ENCODE measurements at regions not wholly inside any gene's neighbourhood (a gene's known extent, or its start where the extent isn't known, plus 50 kb on each side); places are given as distances from the start of the nearest gene placed in this dataset.

- Histone ChIP-seq H3K4me1 (ENCODE audit: insufficient read depth, low read length) (no peaks in the 10 kb centered on the region), H3K9ac (ENCODE audit: low read depth, low read length) (no peak overlapping the region), H4K20me1 (ENCODE audit: insufficient read depth, low read length) (no peaks in the 10 kb centered on the region), H3K36me3 (ENCODE audit: insufficient read depth, low read length) (no peaks in the 10 kb centered on the region), H3K4me2 (ENCODE audit: insufficient read depth, low read length) (no peak overlapping the region), H3K9me3 (ENCODE audit: insufficient read depth, low read length, severe bottlenecking) (no peaks in the 10 kb centered on the region), H3K27ac (ENCODE audit: low read length) (no peak overlapping the region), H2AFZ (ENCODE audit: low read depth, low read length) (no peak overlapping the region), H3K4me3 (ENCODE audit: low read depth in 1 of 2, low read length in 2 of 2) (no peak overlapping the region), H3K27me3 (ENCODE audit: insufficient read depth, low read length, poor library complexity) (peaks cover 11% of the 10 kb centered on the region), H3K79me2 (ENCODE audit: insufficient read depth, low read length) (no peaks in the 10 kb centered on the region)
- ATAC-seq (ENCODE audit: insufficient read depth, low read depth) (no peak), DNase-seq (no peak)
- TF ChIP-seq CTCF (IDR thresholded peaks at IDR 0.05; ENCODE audit: borderline replicate concordance, extremely low read depth, low read length, poor library complexity, severe bottlenecking): no peak
- TF ChIP-seq EZH2 (IDR thresholded peaks at IDR 0.05; ENCODE audit: borderline replicate concordance, low read depth, low read length, severe bottlenecking): no peak
Measured at GRCh38 chr2:6667326-6667725, 198.4 kb downstream of the CMPK2 start.

GRCh38 chr2:6671913-6672312 is 193.8 kb downstream of the CMPK2 start:
- H3K9ac ChIP-seq (ENCODE audit: low read depth, low read length): no peak overlapping the region
- no peaks in the 10 kb centered on the region for H3K36me3 ChIP-seq (ENCODE audit: insufficient read depth, low read length)
- H3K27me3 ChIP-seq (ENCODE audit: insufficient read depth, low read length, poor library complexity): peaks cover 5% of the 10 kb centered on the region
- no peak for DNase-seq
- no peaks in the 10 kb centered on the region for H4K20me1 ChIP-seq (ENCODE audit: insufficient read depth, low read length)
- no peak for ATAC-seq (ENCODE audit: insufficient read depth, low read depth)
- H3K27ac ChIP-seq (ENCODE audit: low read length): no peak overlapping the region
- no peaks in the 10 kb centered on the region for H3K79me2 ChIP-seq (ENCODE audit: insufficient read depth, low read length)
- H3K4me3 ChIP-seq (ENCODE audit: low read depth in 1 of 2, low read length in 2 of 2): no peak overlapping the region
- H3K4me2 ChIP-seq (ENCODE audit: insufficient read depth, low read length): no peak overlapping the region
- TF ChIP-seq CTCF (IDR thresholded peaks at IDR 0.05; ENCODE audit: borderline replicate concordance, extremely low read depth, low read length, poor library complexity, severe bottlenecking): no peak
- no peak for TF ChIP-seq EZH2 (IDR thresholded peaks at IDR 0.05; ENCODE audit: borderline replicate concordance, low read depth, low read length, severe bottlenecking)
- no peak overlapping the region for H2AFZ ChIP-seq (ENCODE audit: low read depth, low read length)
- H3K4me1 ChIP-seq (ENCODE audit: insufficient read depth, low read length): no peaks in the 10 kb centered on the region
- H3K9me3 ChIP-seq (ENCODE audit: insufficient read depth, low read length, severe bottlenecking): no peaks in the 10 kb centered on the region

GRCh38 chr2:6674381-6674780 is 191.3 kb downstream of the CMPK2 start:
- H3K36me3 ChIP-seq (ENCODE audit: insufficient read depth, low read length): no peaks in the 10 kb centered on the region
- no peak overlapping the region for H3K27ac ChIP-seq (ENCODE audit: low read length)
- H3K9me3 ChIP-seq (ENCODE audit: insufficient read depth, low read length, severe bottlenecking): no peaks in the 10 kb centered on the region
- H3K27me3 ChIP-seq (ENCODE audit: insufficient read depth, low read length, poor library complexity): peaks cover 2% of the 10 kb centered on the region
- no peaks in the 10 kb centered on the region for H4K20me1 ChIP-seq (ENCODE audit: insufficient read depth, low read length)
- no peaks in the 10 kb centered on the region for H3K79me2 ChIP-seq (ENCODE audit: insufficient read depth, low read length)
- no peak overlapping the region for H2AFZ ChIP-seq (ENCODE audit: low read depth, low read length)
- H3K9ac ChIP-seq (ENCODE audit: low read depth, low read length): no peak overlapping the region
- H3K4me2 ChIP-seq (ENCODE audit: insufficient read depth, low read length): no peak overlapping the region
- H3K4me3 ChIP-seq (ENCODE audit: low read depth in 1 of 2, low read length in 2 of 2): no peak overlapping the region
- no peaks in the 10 kb centered on the region for H3K4me1 ChIP-seq (ENCODE audit: insufficient read depth, low read length)
- DNase-seq (no peak), ATAC-seq (ENCODE audit: insufficient read depth, low read depth) (no peak)
- no peak for TF ChIP-seq EZH2 (IDR thresholded peaks at IDR 0.05; ENCODE audit: borderline replicate concordance, low read depth, low read length, severe bottlenecking)
- no peak for TF ChIP-seq CTCF (IDR thresholded peaks at IDR 0.05; ENCODE audit: borderline replicate concordance, extremely low read depth, low read length, poor library complexity, severe bottlenecking)

GRCh38 chr2:6675791-6676190 is 189.9 kb downstream of the CMPK2 start:
- ATAC-seq (ENCODE audit: insufficient read depth, low read depth) (no peak), DNase-seq (no peak)
- Histone ChIP-seq H3K4me3 (ENCODE audit: low read depth in 1 of 2, low read length in 2 of 2) (no peak overlapping the region), H3K9me3 (ENCODE audit: insufficient read depth, low read length, severe bottlenecking) (no peaks in the 10 kb centered on the region), H2AFZ (ENCODE audit: low read depth, low read length) (no peak overlapping the region), H4K20me1 (ENCODE audit: insufficient read depth, low read length) (no peaks in the 10 kb centered on the region), H3K27me3 (ENCODE audit: insufficient read depth, low read length, poor library complexity) (peaks cover 4% of the 10 kb centered on the region), H3K9ac (ENCODE audit: low read depth, low read length) (no peak overlapping the region), H3K27ac (ENCODE audit: low read length) (no peak overlapping the region), H3K36me3 (ENCODE audit: insufficient read depth, low read length) (no peaks in the 10 kb centered on the region), H3K4me1 (ENCODE audit: insufficient read depth, low read length) (no peaks in the 10 kb centered on the region), H3K4me2 (ENCODE audit: insufficient read depth, low read length) (no peak overlapping the region), H3K79me2 (ENCODE audit: insufficient read depth, low read length) (no peaks in the 10 kb centered on the region)
- TF ChIP-seq CTCF (IDR thresholded peaks at IDR 0.05; ENCODE audit: borderline replicate concordance, extremely low read depth, low read length, poor library complexity, severe bottlenecking) (no peak), EZH2 (IDR thresholded peaks at IDR 0.05; ENCODE audit: borderline replicate concordance, low read depth, low read length, severe bottlenecking) (no peak)
